ENCODE measurements at regions not wholly inside any gene's neighbourhood (a gene's known extent, or its start where the extent isn't known, plus 50 kb on each side); places are given as distances from the start of the nearest gene placed in this dataset.
"Not testable (repeated sequence)": the region's sequence is repeated elsewhere in the genome, so short reads cannot be mapped to it uniquely, and the experiment has no call there.

GRCh38 chr3:16021801-16022200, 152.7 kb upstream of the GALNT15 start:
- not testable (repeated sequence) for H3K9me3 Mint-ChIP-seq

DNA sequence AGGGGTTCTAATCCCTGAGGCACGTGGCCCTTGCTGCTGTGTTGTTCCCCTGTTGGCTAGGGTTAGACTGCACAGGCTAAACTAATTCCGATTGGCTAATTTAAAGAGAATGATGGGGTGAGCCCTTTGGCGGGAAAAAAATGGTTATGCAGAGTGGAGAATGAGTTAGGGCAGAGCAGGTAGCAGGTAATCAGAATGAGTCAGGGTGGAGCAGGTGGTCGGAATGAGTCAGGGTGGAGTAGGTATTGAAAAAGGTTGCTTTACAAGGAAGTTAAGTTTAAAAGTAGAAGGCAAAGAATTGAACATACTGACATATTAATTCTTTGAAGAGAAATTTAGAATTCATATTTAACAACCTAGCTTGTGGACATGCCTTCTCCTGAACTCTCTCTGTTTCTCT, 150.6 kb upstream of the GALNT15 start:
- not testable (repeated sequence) for H3K27me3 Mint-ChIP-seq

More at GRCh38 chr3:16021801-16022200, 152.7 kb upstream of the GALNT15 start:
- H3K4me1 Mint-ChIP-seq (ENCODE audit: low read depth); H3K27ac Mint-ChIP-seq; POLR2A ChIA-PET; intact Hi-C loops (cut with micrococcal nuclease); H3K27me3 Mint-ChIP-seq; CTCF ChIA-PET; H3K4me3 Mint-ChIP-seq; DNase-seq; H3K36me3 Mint-ChIP-seq: not testable (repeated sequence)

GRCh38 chr3:16024548-16024947, 149.9 kb upstream of the GALNT15 start:
- ChIA-PET POLR2A (no interaction called here), CTCF (interaction anchor here (1.2 kb wide), 1 partner anchor 23 kb away, joined by 3 read pairs; no protein-coding TSS in a partner anchor)
- Mint-ChIP-seq H3K27me3 (peaks cover 9% of the 10 kb centered on the region), H3K4me1 (ENCODE audit: low read depth) (no peaks in the 10 kb centered on the region), H3K27ac (no peak overlapping the region), H3K4me3 (no peak overlapping the region), H3K36me3 (no peaks in the 10 kb centered on the region), H3K9me3 (no peaks in the 10 kb centered on the region)
- intact Hi-C loops (cut with micrococcal nuclease) = no loop called here
- DNase-seq = no peak

More for the DNA sequence above, 150.6 kb upstream of the GALNT15 start:
- DNase-seq; H3K9me3 Mint-ChIP-seq; H3K4me1 Mint-ChIP-seq (ENCODE audit: low read depth); intact Hi-C loops (cut with micrococcal nuclease); CTCF ChIA-PET; H3K27ac Mint-ChIP-seq; POLR2A ChIA-PET; H3K4me3 Mint-ChIP-seq; H3K36me3 Mint-ChIP-seq: not testable (repeated sequence)

DNA sequence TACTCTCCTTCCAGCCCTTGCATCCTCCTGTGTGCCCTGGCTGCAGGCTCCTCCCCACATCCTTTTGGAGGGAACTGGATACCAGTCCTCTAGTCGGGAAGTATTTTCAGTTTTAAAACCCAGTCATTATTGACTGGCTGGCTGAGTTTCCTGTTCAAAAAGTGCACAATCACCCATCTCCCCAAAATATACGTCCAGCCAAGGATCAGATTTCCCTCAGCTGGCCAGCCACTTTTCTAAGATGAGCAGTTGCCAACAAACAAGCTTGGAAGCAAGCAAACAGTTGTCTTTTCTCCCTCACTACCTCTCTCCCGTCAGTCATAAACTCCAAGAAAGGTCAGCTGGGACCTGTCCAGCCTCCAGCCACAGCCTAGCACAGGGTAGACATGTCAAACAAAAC, 147.7 kb upstream of the GALNT15 start:
- H3K36me3 Mint-ChIP-seq = no peaks in the 10 kb centered on the region
- ChIA-PET POLR2A (no interaction called here), CTCF (interaction anchor here (1.0 to 1.2 kb wide), 2 partner anchors 23 to 396 kb away, joined by 3 read pairs; no protein-coding TSS in a partner anchor)
- no peak overlapping the region for H3K4me3 Mint-ChIP-seq
- no peak for DNase-seq
- peaks cover 9% of the 10 kb centered on the region for H3K27me3 Mint-ChIP-seq
- H3K27ac Mint-ChIP-seq = no peak overlapping the region
- intact Hi-C loops (cut with micrococcal nuclease) = no loop called here
- H3K9me3 Mint-ChIP-seq = no peaks in the 10 kb centered on the region
- H3K4me1 Mint-ChIP-seq (ENCODE audit: low read depth) = no peaks in the 10 kb centered on the region

- H3K4me3 Mint-ChIP-seq = no peak overlapping the region
- intact Hi-C loops (cut with micrococcal nuclease) = no loop called here
- no peaks in the 10 kb centered on the region for H3K9me3 Mint-ChIP-seq
- no peak overlapping the region for H3K27ac Mint-ChIP-seq
- CTCF ChIA-PET = no interaction called here
- DNase-seq = no peak
- no peaks in the 10 kb centered on the region for H3K36me3 Mint-ChIP-seq
- no peaks in the 10 kb centered on the region for H3K4me1 Mint-ChIP-seq (ENCODE audit: low read depth)
- H3K27me3 Mint-ChIP-seq = peaks cover 9% of the 10 kb centered on the region
- POLR2A ChIA-PET = no interaction called here
These were observed 145.9 kb upstream of the GALNT15 start for GRCh38 chr3:16028604-16029003.

- no peak for DNase-seq
- H3K36me3 Mint-ChIP-seq = no peaks in the 10 kb centered on the region
- CTCF ChIA-PET = interaction anchor here (1.0 kb wide), 1 partner anchor 19 kb away, joined by 4 read pairs; no protein-coding TSS in a partner anchor
- H3K4me3 Mint-ChIP-seq = no peak overlapping the region
- no peaks in the 10 kb centered on the region for H3K9me3 Mint-ChIP-seq
- H3K4me1 Mint-ChIP-seq (ENCODE audit: low read depth) = no peaks in the 10 kb centered on the region
- intact Hi-C loops (cut with micrococcal nuclease) = no loop called here
- peaks cover 9% of the 10 kb centered on the region for H3K27me3 Mint-ChIP-seq
- no peak overlapping the region for H3K27ac Mint-ChIP-seq
- POLR2A ChIA-PET = no interaction called here
These were observed 144.1 kb upstream of the GALNT15 start for GRCh38 chr3:16030342-16030741.

GRCh38 chr3:16031434-16031833, 143.0 kb upstream of the GALNT15 start:
- POLR2A ChIA-PET = no interaction called here

GRCh38 chr3:16033889-16034687, 140.4 kb upstream of the GALNT15 start:
- POLR2A ChIA-PET = no interaction called here
- H3K4me3 Mint-ChIP-seq = no peak overlapping the region
- intact Hi-C loops (cut with micrococcal nuclease) = no loop called here
- H3K36me3 Mint-ChIP-seq = no peaks in the 10 kb centered on the region
- H3K27me3 Mint-ChIP-seq = peaks cover 3% of the 10 kb centered on the region
- H3K27ac Mint-ChIP-seq = no peak overlapping the region
- H3K4me1 Mint-ChIP-seq (ENCODE audit: low read depth) = no peaks in the 10 kb centered on the region
- DNase-seq = no peak
- CTCF ChIA-PET = interaction anchor here (0.9 kb wide), 1 partner anchor 14 kb away, joined by 4 read pairs; no protein-coding TSS in a partner anchor
- H3K9me3 Mint-ChIP-seq = peaks cover 1% of the 10 kb centered on the region

More at GRCh38 chr3:16031434-16031833, 143.0 kb upstream of the GALNT15 start:
- DNase-seq = no peak
- H3K36me3 Mint-ChIP-seq = no peaks in the 10 kb centered on the region
- no peaks in the 10 kb centered on the region for H3K9me3 Mint-ChIP-seq
- intact Hi-C loops (cut with micrococcal nuclease) = no loop called here
- H3K27ac Mint-ChIP-seq = no peak overlapping the region
- H3K27me3 Mint-ChIP-seq = peaks cover 6% of the 10 kb centered on the region
- H3K4me1 Mint-ChIP-seq (ENCODE audit: low read depth) = no peaks in the 10 kb centered on the region
- no peak overlapping the region for H3K4me3 Mint-ChIP-seq
- CTCF ChIA-PET = no interaction called here

DNA sequence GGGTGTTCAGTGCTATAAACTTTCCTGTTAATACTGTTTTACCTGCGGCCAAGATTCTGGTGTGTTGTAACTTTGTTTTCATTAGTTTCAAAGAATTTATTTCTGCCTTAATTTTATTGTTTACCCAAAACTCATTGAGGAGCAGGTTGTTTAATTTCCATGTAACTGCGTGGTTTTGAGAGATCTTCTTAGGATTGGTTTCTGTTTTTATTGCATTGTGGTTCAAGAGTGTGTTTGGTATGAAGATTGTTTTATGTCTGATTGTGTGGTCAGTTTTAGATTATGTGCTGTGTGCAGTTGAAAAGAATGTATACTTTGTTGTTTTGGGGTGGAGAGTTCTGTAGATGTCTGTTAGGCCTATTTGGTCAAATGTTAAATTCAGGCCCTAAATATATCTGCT, 133.5 kb upstream of the GALNT15 start:
- intact Hi-C loops (cut with micrococcal nuclease) = loop anchor here (10.0 kb wide), 1 partner anchor 226 kb away; no protein-coding TSS in a partner anchor
- Mint-ChIP-seq H3K27ac (no peak overlapping the region), H3K9me3 (peaks cover 6% of the 10 kb centered on the region), H3K4me3 (no peak overlapping the region), H3K36me3 (no peaks in the 10 kb centered on the region), H3K4me1 (ENCODE audit: low read depth) (no peaks in the 10 kb centered on the region), H3K27me3 (peaks cover 10% of the 10 kb centered on the region)
- CTCF ChIA-PET = no interaction called here
- POLR2A ChIA-PET = no interaction called here
- DNase-seq = no peak

DNA sequence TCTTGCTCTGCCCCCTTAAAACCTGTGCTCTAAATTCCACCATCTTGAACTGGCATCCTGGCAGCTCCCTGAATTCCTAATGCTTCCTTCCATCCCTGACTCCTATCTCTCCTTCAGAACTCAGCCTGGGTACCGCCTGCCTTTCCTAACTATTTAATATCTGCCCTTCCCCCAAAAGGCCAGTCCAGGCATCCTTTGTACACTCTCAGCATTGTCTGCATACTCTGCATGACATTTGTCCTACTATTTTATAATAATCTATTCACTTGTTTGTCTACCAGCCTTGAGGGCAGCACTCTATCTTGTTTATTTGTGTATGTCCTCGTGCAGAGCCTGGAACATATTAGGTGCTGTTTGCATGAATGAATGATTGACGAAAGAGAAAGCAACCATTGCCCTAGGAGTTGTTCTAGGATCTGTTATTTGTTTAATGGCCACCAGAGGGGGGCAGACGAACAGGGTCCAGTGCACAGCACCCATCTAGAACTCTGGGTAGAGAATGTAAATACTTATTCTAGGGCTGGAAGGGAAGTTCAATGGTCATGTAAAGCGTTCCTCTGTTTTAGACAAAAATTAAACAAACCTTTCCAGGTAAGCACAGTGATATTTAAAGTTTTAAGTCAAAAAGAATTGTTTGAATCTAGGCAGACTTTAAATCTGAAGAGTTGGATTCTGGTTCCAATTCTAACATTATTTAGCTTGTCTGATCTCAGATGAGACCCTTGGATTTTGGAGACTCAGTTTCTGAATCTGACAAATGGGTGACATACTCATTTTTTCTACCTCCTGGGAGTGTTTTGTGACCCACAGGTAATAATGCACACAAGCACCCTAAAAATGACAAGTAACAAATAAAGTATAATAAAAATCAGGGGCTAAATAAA, 125.8 kb upstream of the GALNT15 start:
- peaks cover 3% of the 10 kb centered on the region for H3K4me1 Mint-ChIP-seq (ENCODE audit: low read depth)
- no peaks in the 10 kb centered on the region for H3K36me3 Mint-ChIP-seq
- no peak overlapping the region for H3K27ac Mint-ChIP-seq
- peaks cover under 1% of the 10 kb centered on the region for H3K27me3 Mint-ChIP-seq
- H3K4me3 Mint-ChIP-seq = peak overlapping the region; percentile 16
- peak; percentile 44 for DNase-seq
- H3K9me3 Mint-ChIP-seq = no peaks in the 10 kb centered on the region
- ChIA-PET CTCF (interaction anchor here (0.7 to 7.2 kb wide), 32 partner anchors 9 to 845 kb away, joined by 3 to 108 read pairs (median 4); partner anchors contain the start of gene GALNT15), POLR2A (no interaction called here)
- intact Hi-C loops (cut with micrococcal nuclease) = loop anchor here (1.0 to 10.0 kb wide), 4 partner anchors 130 to 502 kb away; no protein-coding TSS in a partner anchor

DNA sequence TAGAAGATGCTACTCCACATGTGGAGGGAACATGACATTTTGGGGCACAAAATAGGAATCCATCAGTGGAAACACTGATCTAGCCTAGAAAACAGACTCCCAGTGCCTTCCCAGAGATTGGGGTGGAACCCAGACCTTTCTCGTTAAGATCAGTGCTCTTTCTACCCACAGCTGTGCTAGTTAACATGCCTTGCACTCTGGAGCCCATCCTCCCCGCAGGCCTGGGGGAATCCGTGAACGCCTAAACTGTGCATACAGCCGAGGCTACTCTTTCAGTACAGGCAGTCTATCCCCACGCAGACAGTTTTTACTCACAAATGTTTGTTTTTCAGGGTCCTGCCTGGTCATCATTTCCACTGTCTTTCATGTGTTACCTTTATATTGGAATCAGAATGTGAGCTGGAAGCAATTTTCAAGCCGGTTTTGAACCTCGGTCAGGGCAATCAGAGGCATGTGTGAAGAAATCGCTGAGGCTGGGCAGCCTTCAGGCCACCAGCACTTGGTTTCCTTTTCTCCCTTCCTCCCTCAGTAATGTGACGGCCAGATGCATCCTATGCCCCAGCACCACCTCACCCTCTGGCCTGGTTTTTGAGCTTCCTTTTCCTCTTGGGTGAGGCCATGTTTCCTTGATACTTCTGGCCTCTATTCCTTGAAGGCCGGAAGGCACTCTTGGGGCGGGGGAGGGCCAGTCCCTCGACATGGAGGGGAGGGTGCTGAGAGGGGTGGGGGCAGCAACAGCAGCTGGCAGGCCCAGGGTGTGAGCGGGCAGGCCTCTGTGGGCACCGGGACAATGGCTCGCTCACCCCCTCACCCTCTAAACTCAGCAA, 123.6 kb upstream of the GALNT15 start:
- DNase-seq = no peak
- no peak overlapping the region for H3K4me3 Mint-ChIP-seq
- ChIA-PET CTCF (interaction anchor here (0.7 to 7.2 kb wide), 5 partner anchors 17 to 491 kb away, joined by 3 to 108 read pairs (median 15); no protein-coding TSS in a partner anchor), POLR2A (no interaction called here)
- no peaks in the 10 kb centered on the region for H3K36me3 Mint-ChIP-seq
- no peaks in the 10 kb centered on the region for H3K9me3 Mint-ChIP-seq
- H3K27me3 Mint-ChIP-seq = no peaks in the 10 kb centered on the region
- intact Hi-C loops (cut with micrococcal nuclease) = no loop called here
- no peak overlapping the region for H3K27ac Mint-ChIP-seq
- H3K4me1 Mint-ChIP-seq (ENCODE audit: low read depth) = peaks cover 3% of the 10 kb centered on the region
